ENCODE measurements at regions not wholly inside any gene's neighbourhood (a gene's known extent, or its start where the extent isn't known, plus 50 kb on each side); places are given as distances from the start of the nearest gene placed in this dataset.

DNA sequence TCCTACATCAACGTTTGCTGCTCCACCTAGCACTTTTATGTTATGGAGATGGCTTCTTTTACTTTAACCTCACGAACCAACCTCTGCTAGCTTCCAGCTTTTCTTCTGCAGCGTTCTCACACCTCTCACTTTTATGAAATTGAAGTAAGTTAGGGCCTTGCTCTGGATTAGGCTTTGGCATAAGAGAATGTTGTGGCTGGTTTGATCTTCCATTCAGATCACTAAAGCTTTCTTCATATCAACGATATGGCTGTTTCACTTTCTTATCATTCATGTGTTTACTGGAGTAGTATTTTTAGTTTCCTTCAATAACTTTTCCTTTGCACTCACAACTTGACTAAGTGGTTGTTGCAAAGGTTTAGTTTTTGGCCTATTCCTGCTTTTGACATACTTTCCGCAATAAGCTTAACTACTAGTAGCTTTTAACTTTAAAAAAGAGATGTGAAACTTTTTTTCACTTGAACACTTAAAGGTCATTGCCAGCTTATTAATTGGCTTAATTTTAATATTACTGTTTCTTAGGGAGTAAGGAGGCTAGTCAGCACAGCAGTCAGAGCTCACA lies 60.0 kb upstream of the SPRY2 start (continued):
- peak; percentile 64; the same call in 1 of the 2 replicates for TF ChIP-seq ZNF687 (IDR thresholded peaks at IDR 0.05)
- no peak for TF ChIP-seq EED (IDR thresholded peaks at IDR 0.05; ENCODE audit: low read depth)
- TF ChIP-seq SREBF2 (IDR thresholded peaks at IDR 0.05; ENCODE audit: low read length) = no peak
- no peak for TF ChIP-seq ZNF274 (IDR thresholded peaks at IDR 0.05; ENCODE audit: insufficient read depth, insufficient read length)
- TF ChIP-seq, protein P1, sequence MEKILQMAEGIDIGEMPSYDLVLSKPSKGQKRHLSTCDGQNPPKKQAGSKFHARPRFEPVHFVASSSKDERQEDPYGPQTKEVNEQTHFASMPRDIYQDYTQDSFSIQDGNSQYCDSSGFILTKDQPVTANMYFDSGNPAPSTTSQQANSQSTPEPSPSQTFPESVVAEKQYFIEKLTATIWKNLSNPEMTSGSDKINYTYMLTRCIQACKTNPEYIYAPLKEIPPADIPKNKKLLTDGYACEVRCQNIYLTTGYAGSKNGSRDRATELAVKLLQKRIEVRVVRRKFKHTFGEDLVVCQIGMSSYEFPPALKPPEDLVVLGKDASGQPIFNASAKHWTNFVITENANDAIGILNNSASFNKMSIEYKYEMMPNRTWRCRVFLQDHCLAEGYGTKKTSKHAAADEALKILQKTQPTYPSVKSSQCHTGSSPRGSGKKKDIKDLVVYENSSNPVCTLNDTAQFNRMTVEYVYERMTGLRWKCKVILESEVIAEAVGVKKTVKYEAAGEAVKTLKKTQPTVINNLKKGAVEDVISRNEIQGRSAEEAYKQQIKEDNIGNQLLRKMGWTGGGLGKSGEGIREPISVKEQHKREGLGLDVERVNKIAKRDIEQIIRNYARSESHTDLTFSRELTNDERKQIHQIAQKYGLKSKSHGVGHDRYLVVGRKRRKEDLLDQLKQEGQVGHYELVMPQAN (conservative IDR thresholded peaks at IDR 0.05) = no peak
- no peak for TF ChIP-seq ZNF207 (IDR thresholded peaks at IDR 0.05; ENCODE audit: borderline replicate concordance)
- no peak for TF ChIP-seq RAD51 (IDR thresholded peaks at IDR 0.05)
- no peak for TF ChIP-seq IRF5 (IDR thresholded peaks at IDR 0.05; ENCODE audit: borderline replicate concordance)
- TF ChIP-seq DPF2 (IDR thresholded peaks at IDR 0.05) = peak; percentile 38; the same call in 1 of the 2 replicates
- no peak for TF ChIP-seq HDAC6 (IDR thresholded peaks at IDR 0.05; ENCODE audit: unreplicated experiment)
- no peak for TF ChIP-seq STAT1 (conservative IDR thresholded peaks at IDR 0.05)
- TF ChIP-seq SIN3A (IDR thresholded peaks at IDR 0.05; ENCODE audit: low read depth, low read length) = no peak
- peak; percentile 50; the same call in 1 of the 2 replicates for TF ChIP-seq ZNF217 (IDR thresholded peaks at IDR 0.05)
- TF ChIP-seq GABPA (IDR thresholded peaks at IDR 0.05; ENCODE audit: low read depth) = no peak
- TF ChIP-seq CHD1 (IDR thresholded peaks at IDR 0.05; ENCODE audit: low read depth, low read length) = no peak
- TF ChIP-seq, protein P2, sequence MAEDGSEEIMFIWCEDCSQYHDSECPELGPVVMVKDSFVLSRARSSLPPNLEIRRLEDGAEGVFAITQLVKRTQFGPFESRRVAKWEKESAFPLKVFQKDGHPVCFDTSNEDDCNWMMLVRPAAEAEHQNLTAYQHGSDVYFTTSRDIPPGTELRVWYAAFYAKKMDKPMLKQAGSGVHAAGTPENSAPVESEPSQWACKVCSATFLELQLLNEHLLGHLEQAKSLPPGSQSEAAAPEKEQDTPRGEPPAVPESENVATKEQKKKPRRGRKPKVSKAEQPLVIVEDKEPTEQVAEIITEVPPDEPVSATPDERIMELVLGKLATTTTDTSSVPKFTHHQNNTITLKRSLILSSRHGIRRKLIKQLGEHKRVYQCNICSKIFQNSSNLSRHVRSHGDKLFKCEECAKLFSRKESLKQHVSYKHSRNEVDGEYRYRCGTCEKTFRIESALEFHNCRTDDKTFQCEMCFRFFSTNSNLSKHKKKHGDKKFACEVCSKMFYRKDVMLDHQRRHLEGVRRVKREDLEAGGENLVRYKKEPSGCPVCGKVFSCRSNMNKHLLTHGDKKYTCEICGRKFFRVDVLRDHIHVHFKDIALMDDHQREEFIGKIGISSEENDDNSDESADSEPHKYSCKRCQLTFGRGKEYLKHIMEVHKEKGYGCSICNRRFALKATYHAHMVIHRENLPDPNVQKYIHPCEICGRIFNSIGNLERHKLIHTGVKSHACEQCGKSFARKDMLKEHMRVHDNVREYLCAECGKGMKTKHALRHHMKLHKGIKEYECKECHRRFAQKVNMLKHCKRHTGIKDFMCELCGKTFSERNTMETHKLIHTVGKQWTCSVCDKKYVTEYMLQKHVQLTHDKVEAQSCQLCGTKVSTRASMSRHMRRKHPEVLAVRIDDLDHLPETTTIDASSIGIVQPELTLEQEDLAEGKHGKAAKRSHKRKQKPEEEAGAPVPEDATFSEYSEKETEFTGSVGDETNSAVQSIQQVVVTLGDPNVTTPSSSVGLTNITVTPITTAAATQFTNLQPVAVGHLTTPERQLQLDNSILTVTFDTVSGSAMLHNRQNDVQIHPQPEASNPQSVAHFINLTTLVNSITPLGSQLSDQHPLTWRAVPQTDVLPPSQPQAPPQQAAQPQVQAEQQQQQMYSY (CRISPR knock-in tag; IDR thresholded peaks at IDR 0.05) = no peak
- no peak for TF ChIP-seq ZNF24 (IDR thresholded peaks at IDR 0.05)
- no peak for TF ChIP-seq WRNIP1 (IDR thresholded peaks at IDR 0.05; ENCODE audit: borderline replicate concordance, low read depth, low read length)

All from GM12878 (cell line).